KOPT-K1 (cell line): ENCODE measurements at regions not wholly inside any gene's neighbourhood (a gene's known extent, or its start where the extent isn't known, plus 50 kb on each side); places are given as distances from the start of the nearest gene placed in this dataset.

ENCODE experiments used
- H3K27ac ChIP-seq: fragments of 200-600 bp; sonication (generic); 2 replicates; pipeline ENCODE4 v1.5.1; 2016; ENCODE audit warnings: antibody characterized with exemption, mild to moderate bottlenecking, low read depth, low read length; ENCODE audit not compliant: poor library complexity, severe bottlenecking
- H3K36me3 ChIP-seq: fragments of 200-600 bp; sonication (generic); 2 replicates; pipeline ENCODE4 v1.5.1; 2017; ENCODE audit warnings: antibody characterized with exemption, mild to moderate bottlenecking, low read length, moderate library complexity; ENCODE audit not compliant: insufficient read depth
- H3K9me3 ChIP-seq: fragments of 200-600 bp; sonication (generic); 2 replicates; pipeline ENCODE4 v1.5.1; 2017; ENCODE audit warnings: antibody characterized with exemption, low read length, mild to moderate bottlenecking; ENCODE audit not compliant: insufficient read depth, poor library complexity, severe bottlenecking

DNA sequence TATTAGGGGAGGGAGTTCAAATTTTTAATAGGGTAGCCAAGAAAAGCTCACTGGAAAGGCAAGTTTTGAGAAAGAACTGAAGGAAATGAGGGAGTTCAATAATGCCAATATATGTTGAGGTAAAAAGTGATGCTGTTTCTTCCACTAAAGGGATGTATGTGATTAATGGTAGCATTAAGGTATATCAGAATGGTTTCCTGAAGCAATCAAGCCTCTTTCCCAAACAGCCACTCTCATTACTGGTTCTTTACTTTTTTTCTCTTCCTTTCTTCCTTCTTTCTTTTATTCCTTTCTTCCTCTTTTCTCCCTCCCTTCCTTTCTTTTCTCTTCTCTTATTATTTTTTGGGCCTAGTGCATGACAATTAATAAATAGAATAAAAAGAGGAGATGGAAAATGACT lies 433.5 kb downstream of the SATB2 start:
- Histone ChIP-seq H3K9me3 (no peaks in the 10 kb centered on the region), H3K36me3 (no peaks in the 10 kb centered on the region), H3K27ac (no peak overlapping the region)

GRCh38 chr2:199019898-199020507 lies 437.7 kb downstream of the SATB2 start:
- Histone ChIP-seq H3K9me3 (no peaks in the 10 kb centered on the region), H3K27ac (no peak overlapping the region), H3K36me3 (no peaks in the 10 kb centered on the region)

DNA sequence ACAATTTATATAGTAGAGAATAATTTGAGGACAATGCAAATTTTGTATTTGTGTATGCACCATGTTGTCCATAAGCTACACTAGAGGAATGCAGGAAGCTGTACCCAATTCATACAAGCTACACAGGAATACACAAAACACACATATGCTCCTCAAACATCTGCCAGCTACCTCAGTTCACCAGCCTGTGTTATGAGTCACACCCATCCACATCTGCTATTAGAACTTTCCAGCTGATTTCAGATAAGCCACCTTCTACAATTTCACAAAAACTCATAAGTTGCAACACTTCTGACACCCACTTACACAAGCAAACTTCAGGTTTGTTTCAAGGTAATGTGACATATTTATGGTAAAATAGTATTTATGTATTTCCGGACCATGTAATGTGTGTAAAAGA lies 438.9 kb downstream of the SATB2 start:
- Histone ChIP-seq H3K36me3 (no peaks in the 10 kb centered on the region), H3K27ac (no peak overlapping the region), H3K9me3 (no peaks in the 10 kb centered on the region)

GRCh38 chr2:199015072-199015471 lies 442.7 kb downstream of the SATB2 start:
- Histone ChIP-seq H3K27ac (no peak overlapping the region), H3K9me3 (no peaks in the 10 kb centered on the region), H3K36me3 (no peaks in the 10 kb centered on the region)

GRCh38 chr2:199014226-199014625 lies 443.5 kb downstream of the SATB2 start:
- Histone ChIP-seq H3K27ac (no peak overlapping the region), H3K36me3 (no peaks in the 10 kb centered on the region), H3K9me3 (no peaks in the 10 kb centered on the region)

- Histone ChIP-seq H3K9me3 (no peaks in the 10 kb centered on the region), H3K27ac (no peak overlapping the region), H3K36me3 (no peaks in the 10 kb centered on the region)
These were observed 445.8 kb downstream of the SATB2 start for GRCh38 chr2:199011908-199012307.

DNA sequence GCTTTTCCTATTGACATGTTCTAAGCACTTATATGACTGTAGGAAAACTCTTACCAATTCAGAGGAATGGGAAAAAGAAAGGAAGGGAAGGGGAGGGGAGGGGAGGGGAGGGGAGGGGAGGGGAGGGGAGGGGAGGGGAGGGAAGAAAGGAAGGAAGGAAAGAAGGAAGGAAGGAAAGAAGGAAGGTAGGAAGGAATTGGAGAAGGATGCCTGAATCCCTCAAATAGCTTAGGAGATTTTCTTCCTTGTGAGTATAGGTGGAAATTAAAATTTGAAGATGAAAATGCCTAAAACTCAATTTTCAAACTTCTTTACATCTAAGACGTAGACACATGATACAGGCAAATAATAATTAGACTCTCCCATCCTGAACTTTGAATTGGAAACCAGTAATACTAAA lies 463.1 kb downstream of the SATB2 start:
- H3K27ac ChIP-seq, result no peak overlapping the region
- no peaks in the 10 kb centered on the region for H3K9me3 ChIP-seq

DNA sequence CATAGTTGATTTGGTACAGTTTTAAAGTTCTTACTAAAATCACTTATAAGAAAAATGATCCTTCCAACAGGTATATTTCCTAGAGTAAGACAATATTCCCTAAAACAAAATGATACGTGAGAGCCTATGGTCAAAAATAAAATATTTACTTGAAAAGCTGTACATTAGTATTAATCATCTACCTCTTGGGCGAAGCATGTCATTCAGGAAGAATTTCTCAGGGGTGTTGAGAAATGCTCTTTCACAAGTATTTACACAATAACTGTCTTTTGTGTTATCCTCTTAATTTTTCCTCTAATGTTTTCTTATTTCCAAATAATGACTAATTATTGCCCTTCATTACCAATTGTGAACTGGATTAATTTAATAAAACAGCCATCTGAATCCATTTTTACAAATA lies 466.3 kb downstream of the SATB2 start:
- Histone ChIP-seq H3K27ac (no peak overlapping the region), H3K36me3 (no peaks in the 10 kb centered on the region), H3K9me3 (no peaks in the 10 kb centered on the region)

More for the DNA sequence above, 463.1 kb downstream of the SATB2 start:
- no peaks in the 10 kb centered on the region for H3K36me3 ChIP-seq

DNA sequence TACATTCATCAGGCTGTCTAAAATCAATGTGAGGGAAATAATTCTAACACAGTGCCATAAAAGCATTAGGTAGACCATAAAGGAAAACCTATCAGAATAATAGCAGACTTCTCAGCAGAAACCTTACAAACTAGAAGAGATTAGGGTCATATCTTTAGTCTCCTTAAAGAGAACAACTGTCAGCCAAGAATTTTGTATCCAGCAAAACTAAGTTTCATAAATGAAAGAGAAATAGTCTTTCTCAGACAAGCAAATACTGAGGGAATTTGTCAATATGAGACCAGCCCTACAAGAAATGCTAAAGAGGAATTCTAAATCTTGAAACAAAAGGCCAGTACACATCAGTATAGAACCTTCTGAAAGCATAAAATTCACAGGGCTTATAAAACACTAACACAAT lies 482.0 kb downstream of the SATB2 start:
- no peaks in the 10 kb centered on the region for H3K36me3 ChIP-seq
- peaks cover 4% of the 10 kb centered on the region for H3K9me3 ChIP-seq
- H3K27ac ChIP-seq, result no peak overlapping the region

- Histone ChIP-seq H3K36me3 (no peaks in the 10 kb centered on the region), H3K9me3 (peaks cover 4% of the 10 kb centered on the region), H3K27ac (no peak overlapping the region)
These were observed 484.0 kb downstream of the SATB2 start for GRCh38 chr2:198973785-198974184.

DNA sequence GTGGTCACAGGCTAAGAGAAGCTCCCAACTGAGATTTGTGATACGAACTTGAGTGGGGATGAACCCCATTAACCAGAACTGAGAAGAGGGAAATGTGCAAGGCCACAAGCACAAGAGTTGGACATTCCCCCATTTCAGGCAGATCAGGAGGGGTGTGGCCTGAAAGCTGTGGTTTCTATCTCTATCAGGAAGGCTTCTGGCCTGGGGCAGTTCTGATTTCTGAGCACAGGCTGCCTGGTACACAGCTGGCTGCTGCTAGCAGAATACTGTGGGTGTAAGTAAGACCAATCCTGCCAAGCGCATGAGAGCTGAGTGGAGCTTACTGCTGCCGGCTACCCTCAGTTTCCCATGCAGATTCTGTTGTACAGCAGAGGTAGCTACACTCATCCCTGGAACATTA lies 484.6 kb downstream of the SATB2 start:
- Histone ChIP-seq H3K9me3 (peaks cover 4% of the 10 kb centered on the region), H3K36me3 (no peaks in the 10 kb centered on the region), H3K27ac (no peak overlapping the region)

GRCh38 chr2:198968545-198968944 lies 489.2 kb downstream of the SATB2 start:
- H3K9me3 ChIP-seq, result no peaks in the 10 kb centered on the region
- no peaks in the 10 kb centered on the region for H3K36me3 ChIP-seq
- no peak overlapping the region for H3K27ac ChIP-seq

DNA sequence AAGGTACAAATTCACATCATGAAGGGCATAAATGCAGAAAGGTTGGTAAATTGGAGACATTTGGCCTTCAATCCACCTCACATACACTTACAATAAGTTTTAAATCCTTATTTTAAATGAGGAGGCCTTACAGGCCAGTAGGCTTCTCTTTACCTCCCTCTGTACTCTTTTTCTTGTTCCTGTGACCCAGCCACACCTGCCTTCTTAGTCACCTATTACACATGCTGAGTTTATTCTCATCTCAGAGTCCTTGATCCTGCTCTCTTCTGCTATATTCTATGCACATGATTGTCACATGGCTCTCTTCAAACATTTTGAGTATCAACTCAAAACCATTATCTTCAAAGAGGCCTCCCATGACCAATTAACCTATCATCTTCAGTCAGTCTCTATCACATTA lies 491.5 kb downstream of the SATB2 start:
- Histone ChIP-seq H3K27ac (no peak overlapping the region), H3K36me3 (no peaks in the 10 kb centered on the region)

DNA sequence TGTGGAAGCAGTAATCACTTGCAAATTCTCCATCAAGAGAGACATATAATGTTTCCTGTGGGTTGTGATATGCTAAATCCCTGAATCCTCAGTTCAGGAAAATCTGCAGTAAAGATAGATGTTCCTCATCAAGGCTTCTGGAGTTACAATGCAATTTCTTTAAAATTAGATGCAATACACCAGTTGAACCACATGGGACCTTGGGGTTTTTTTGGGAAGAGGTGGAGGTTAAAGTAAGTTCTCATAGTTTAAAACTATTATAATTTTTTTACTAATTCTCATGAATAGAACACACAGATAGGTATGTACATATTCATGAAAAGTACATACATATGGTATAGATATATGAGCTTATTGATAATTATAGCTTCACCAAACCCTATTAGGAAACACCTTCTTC lies 496.2 kb downstream of the SATB2 start:
- no peak overlapping the region for H3K27ac ChIP-seq
- H3K36me3 ChIP-seq, result no peaks in the 10 kb centered on the region
- H3K9me3 ChIP-seq, result no peaks in the 10 kb centered on the region

More for the DNA sequence above, 491.5 kb downstream of the SATB2 start:
- H3K9me3 ChIP-seq, result no peaks in the 10 kb centered on the region

GRCh38 chr2:198957181-198957580 lies 500.6 kb downstream of the SATB2 start:
- Histone ChIP-seq H3K36me3 (no peaks in the 10 kb centered on the region), H3K27ac (no peak overlapping the region), H3K9me3 (no peaks in the 10 kb centered on the region)

- Histone ChIP-seq H3K36me3 (no peaks in the 10 kb centered on the region), H3K27ac (no peak overlapping the region), H3K9me3 (no peaks in the 10 kb centered on the region)
These were observed 504.4 kb downstream of the SATB2 start for GRCh38 chr2:198953328-198953727.
